GM10266 (cell line): ENCODE measurements at regions not wholly inside any gene's neighbourhood (a gene's known extent, or its start where the extent isn't known, plus 50 kb on each side); places are given as distances from the start of the nearest gene placed in this dataset.

ENCODE experiments used
- DNase-seq: peaks from one replicate; pipeline ENCODE4 v3.0.0; 2012; ENCODE audit errors: extremely low spot score
- CTCF ChIP-seq: IDR thresholded peaks from 2 replicates; pipeline ENCODE4 v1.5.1; 2012; ENCODE audit warnings: mild to moderate bottlenecking, low read depth; ENCODE audit not compliant: control insufficient read depth, insufficient read depth; ENCODE audit errors: missing control alignments

GRCh38 chr2:15714002-15714401, 122.3 kb downstream of the DDX1 start:
- TF ChIP-seq CTCF = no peak
- no peak for DNase-seq

GRCh38 chr2:15714609-15715008, 122.9 kb downstream of the DDX1 start:
- TF ChIP-seq CTCF = no peak
- DNase-seq = no peak

GRCh38 chr2:15715596-15715995, 123.9 kb downstream of the DDX1 start:
- no peak for TF ChIP-seq CTCF
- no peak for DNase-seq

GRCh38 chr2:15718103-15718943, 126.7 kb downstream of the DDX1 start:
- TF ChIP-seq CTCF = no peak
- DNase-seq = no peak

GRCh38 chr2:15718944-15719323, 127.3 kb downstream of the DDX1 start:
- no peak for DNase-seq
- TF ChIP-seq CTCF = no peak

- TF ChIP-seq CTCF = no peak
- DNase-seq = no peak
Observed at GRCh38 chr2:15719566-15720313, 128.1 kb downstream of the DDX1 start.
